ENCODE measurements at regions not wholly inside any gene's neighbourhood (a gene's known extent, or its start where the extent isn't known, plus 50 kb on each side); places are given as distances from the start of the nearest gene placed in this dataset.

- H3K4me3 ChIP-seq (ENCODE audit: low read length) = no peak overlapping the region
- no peaks in the 10 kb centered on the region for H3K27me3 ChIP-seq (ENCODE audit: control insufficient read depth, insufficient read depth, low read length)
- H3K36me3 ChIP-seq (ENCODE audit: control insufficient read depth, insufficient read depth, low read length) = no peaks in the 10 kb centered on the region
- no peaks in the 10 kb centered on the region for H3K9me3 ChIP-seq (replicated peaks; ENCODE audit: control insufficient read depth, low read depth, low read length)
- DNase-seq = no peak
- H3K4me1 ChIP-seq (ENCODE audit: control insufficient read depth, insufficient read depth, low read length) = peaks cover 36% of the 10 kb centered on the region
- 97% methylated on average over 4 of the region's 5 CpGs for WGBS (ENCODE audit: insufficient coverage)
- no peak overlapping the region for H3K27ac ChIP-seq (ENCODE audit: low read length)
These were observed 90.5 kb upstream of the ALX4 start for GRCh38 chr11:44400431-44400830.

GRCh38 chr11:44402466-44403075, 92.6 kb upstream of the ALX4 start:
- DNase-seq = peak; percentile 24
- H3K27ac ChIP-seq (ENCODE audit: low read length) = no peak overlapping the region
- WGBS (ENCODE audit: insufficient coverage) = 42% methylated on average over 6 of the region's 12 CpGs

DNA sequence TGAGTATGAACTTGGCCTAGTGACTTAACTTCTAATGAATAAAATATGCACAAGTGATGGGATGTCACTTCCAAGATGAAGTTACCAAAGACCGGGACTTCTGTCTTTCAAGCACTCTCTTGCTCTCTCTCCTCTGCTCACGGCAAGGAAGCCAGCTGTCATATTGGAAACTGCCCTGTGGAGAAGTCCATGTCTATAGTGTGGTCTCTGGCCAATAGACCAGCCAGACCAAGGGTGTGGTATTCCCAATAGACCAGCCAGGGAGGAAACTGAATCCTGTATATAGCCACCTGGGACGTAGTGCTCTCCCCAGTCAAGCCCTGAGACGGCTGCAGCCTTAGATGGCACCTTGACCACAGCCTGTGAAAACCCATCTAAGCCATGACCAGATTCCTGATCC, 93.2 kb upstream of the ALX4 start:
- no CpG with 5 or more reads among the region's 4 CpGs for whole genome bisulfite sequencing (ENCODE audit: insufficient coverage)
- peak overlapping the region; percentile 67 for H3K27ac ChIP-seq (ENCODE audit: low read length)

More at GRCh38 chr11:44402466-44403075, 92.6 kb upstream of the ALX4 start:
- Histone ChIP-seq H3K4me3 (ENCODE audit: low read length) (no peak overlapping the region), H3K36me3 (ENCODE audit: control insufficient read depth, insufficient read depth, low read length) (no peaks in the 10 kb centered on the region), H3K9me3 (replicated peaks; ENCODE audit: control insufficient read depth, low read depth, low read length) (no peaks in the 10 kb centered on the region), H3K4me1 (ENCODE audit: control insufficient read depth, insufficient read depth, low read length) (peaks cover 44% of the 10 kb centered on the region), H3K27me3 (ENCODE audit: control insufficient read depth, insufficient read depth, low read length) (no peaks in the 10 kb centered on the region)

DNA sequence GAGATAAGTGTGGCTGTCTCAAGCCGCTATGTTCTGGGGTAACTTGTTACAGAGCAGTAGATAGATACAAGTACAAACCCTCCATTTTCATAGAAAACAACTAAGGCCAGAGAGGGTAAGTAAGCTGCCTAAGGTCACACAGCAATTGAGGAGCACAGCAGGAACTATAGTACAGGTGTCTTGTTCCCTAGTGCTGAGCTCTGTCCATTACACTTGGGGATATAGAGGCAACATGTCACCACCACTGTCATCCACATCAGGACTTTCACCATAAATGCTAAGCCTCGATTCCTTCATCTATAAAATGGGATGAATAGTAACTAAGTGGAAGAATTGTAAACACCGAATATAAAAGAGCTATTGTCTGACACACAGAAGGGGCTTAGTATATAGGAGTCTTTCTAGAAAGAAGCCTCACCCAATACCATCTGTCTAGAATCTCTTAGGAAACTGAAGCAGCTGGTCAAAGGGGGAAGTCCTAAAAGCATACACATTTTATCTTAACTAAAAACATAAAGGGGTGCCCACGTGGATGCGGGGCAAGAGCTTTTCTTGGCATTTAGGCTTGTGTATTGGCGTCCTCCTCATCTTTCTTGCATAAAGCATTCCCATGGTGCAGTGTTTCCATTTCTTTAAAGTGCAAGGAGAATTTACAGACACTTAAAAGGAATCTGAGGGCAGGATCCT, 93.8 kb upstream of the ALX4 start:
- Histone ChIP-seq H3K27me3 (ENCODE audit: control insufficient read depth, insufficient read depth, low read length) (no peaks in the 10 kb centered on the region), H3K27ac (ENCODE audit: low read length) (peak overlapping the region; percentile 67), H3K36me3 (ENCODE audit: control insufficient read depth, insufficient read depth, low read length) (no peaks in the 10 kb centered on the region), H3K4me3 (ENCODE audit: low read length) (no peak overlapping the region), H3K4me1 (ENCODE audit: control insufficient read depth, insufficient read depth, low read length) (peaks cover 43% of the 10 kb centered on the region), H3K9me3 (replicated peaks; ENCODE audit: control insufficient read depth, low read depth, low read length) (no peaks in the 10 kb centered on the region)
- no CpG with 5 or more reads among the region's 6 CpGs for WGBS (ENCODE audit: insufficient coverage)
- DNase-seq = peak; percentile 42

More for the DNA sequence above, 93.2 kb upstream of the ALX4 start:
- Histone ChIP-seq H3K4me1 (ENCODE audit: control insufficient read depth, insufficient read depth, low read length) (peaks cover 46% of the 10 kb centered on the region), H3K4me3 (ENCODE audit: low read length) (no peak overlapping the region), H3K36me3 (ENCODE audit: control insufficient read depth, insufficient read depth, low read length) (no peaks in the 10 kb centered on the region), H3K27me3 (ENCODE audit: control insufficient read depth, insufficient read depth, low read length) (no peaks in the 10 kb centered on the region), H3K9me3 (replicated peaks; ENCODE audit: control insufficient read depth, low read depth, low read length) (no peaks in the 10 kb centered on the region)
- DNase-seq = no peak

GRCh38 chr11:44404301-44404700, 94.4 kb upstream of the ALX4 start:
- no peak overlapping the region for H3K4me3 ChIP-seq (ENCODE audit: low read length)
- peak; percentile 61 for DNase-seq
- H3K27ac ChIP-seq (ENCODE audit: low read length) = peak overlapping the region; percentile 67
- H3K36me3 ChIP-seq (ENCODE audit: control insufficient read depth, insufficient read depth, low read length) = no peaks in the 10 kb centered on the region
- no peaks in the 10 kb centered on the region for H3K27me3 ChIP-seq (ENCODE audit: control insufficient read depth, insufficient read depth, low read length)
- WGBS (ENCODE audit: insufficient coverage) = 50% methylated on average over 3 of the region's 6 CpGs
- H3K9me3 ChIP-seq (replicated peaks; ENCODE audit: control insufficient read depth, low read depth, low read length) = no peaks in the 10 kb centered on the region
- H3K4me1 ChIP-seq (ENCODE audit: control insufficient read depth, insufficient read depth, low read length) = peaks cover 43% of the 10 kb centered on the region

GRCh38 chr11:44404736-44405395, 94.9 kb upstream of the ALX4 start:
- peaks cover 43% of the 10 kb centered on the region for H3K4me1 ChIP-seq (ENCODE audit: control insufficient read depth, insufficient read depth, low read length)
- H3K27me3 ChIP-seq (ENCODE audit: control insufficient read depth, insufficient read depth, low read length) = peaks cover 3% of the 10 kb centered on the region
- no peak for DNase-seq
- H3K9me3 ChIP-seq (replicated peaks; ENCODE audit: control insufficient read depth, low read depth, low read length) = no peaks in the 10 kb centered on the region
- H3K27ac ChIP-seq (ENCODE audit: low read length) = no peak overlapping the region
- no peak overlapping the region for H3K4me3 ChIP-seq (ENCODE audit: low read length)
- WGBS (ENCODE audit: insufficient coverage) = 53% methylated on average over 4 of the region's 10 CpGs
- H3K36me3 ChIP-seq (ENCODE audit: control insufficient read depth, insufficient read depth, low read length) = no peaks in the 10 kb centered on the region

DNA sequence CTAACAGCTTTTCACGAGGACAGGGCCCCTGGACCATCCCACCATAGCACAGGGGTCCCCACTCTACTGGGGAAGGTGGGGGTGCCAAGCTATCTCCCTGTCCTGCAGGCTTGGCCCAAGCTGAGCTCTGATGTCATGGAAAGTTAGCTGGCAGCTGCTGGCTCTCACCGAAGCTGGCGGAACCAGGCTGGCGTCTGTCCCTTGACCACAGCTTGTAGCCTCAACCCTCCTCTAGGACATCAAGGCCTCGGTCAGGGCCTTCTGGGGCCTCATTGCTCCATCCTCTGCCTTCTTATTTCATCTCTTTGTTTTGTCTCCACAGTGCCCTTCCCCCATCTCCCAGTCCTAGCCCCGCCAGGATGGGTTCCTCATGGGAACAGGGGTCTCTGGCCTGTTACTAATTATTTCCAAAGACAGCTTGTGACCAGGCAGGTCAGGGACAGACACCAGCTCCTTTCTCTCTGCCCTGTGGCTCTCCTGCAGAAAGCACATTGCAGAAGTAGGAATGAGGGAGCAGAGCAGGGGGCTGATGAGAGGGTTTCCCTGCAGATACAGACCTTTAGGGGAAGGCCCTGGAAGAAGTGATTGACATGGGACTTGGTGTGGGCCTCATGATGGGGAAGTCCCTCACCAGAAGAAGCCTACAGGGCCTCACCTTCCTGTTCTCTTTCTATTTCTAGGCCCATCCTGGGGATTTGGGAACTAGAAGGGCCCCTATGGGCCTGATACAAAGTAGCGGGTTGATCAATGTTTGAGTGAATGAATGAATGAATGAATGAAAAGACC, 97.5 kb upstream of the ALX4 start:
- H3K27ac ChIP-seq (ENCODE audit: low read length) = no peak overlapping the region
- H3K4me3 ChIP-seq (ENCODE audit: low read length) = no peak overlapping the region
- peaks cover 4% of the 10 kb centered on the region for H3K9me3 ChIP-seq (replicated peaks; ENCODE audit: control insufficient read depth, low read depth, low read length)
- 80% methylated on average over 5 of the region's 7 CpGs for WGBS (ENCODE audit: insufficient coverage)
- no peaks in the 10 kb centered on the region for H3K36me3 ChIP-seq (ENCODE audit: control insufficient read depth, insufficient read depth, low read length)
- peaks cover 3% of the 10 kb centered on the region for H3K27me3 ChIP-seq (ENCODE audit: control insufficient read depth, insufficient read depth, low read length)
- H3K4me1 ChIP-seq (ENCODE audit: control insufficient read depth, insufficient read depth, low read length) = peaks cover 42% of the 10 kb centered on the region
- peak; percentile 29 for DNase-seq

DNA sequence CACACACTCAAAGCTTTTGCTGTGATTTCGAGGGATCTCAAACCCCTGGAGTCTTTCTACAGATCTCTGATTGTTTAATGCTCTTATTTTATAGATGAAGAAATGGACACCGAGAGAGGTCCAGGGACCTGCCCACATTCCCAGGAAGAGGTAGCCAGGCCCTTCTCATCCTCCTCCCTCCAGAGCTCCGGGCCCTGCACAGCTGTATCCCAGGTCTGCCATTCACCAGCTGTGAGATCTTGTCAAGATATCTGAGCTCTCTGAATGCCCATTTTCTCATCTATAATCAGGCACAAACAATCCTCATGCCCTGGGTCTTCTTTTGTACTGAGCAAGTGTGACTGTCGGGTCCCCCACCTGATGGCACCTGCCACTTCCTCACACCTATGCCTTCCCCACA, 98.2 kb upstream of the ALX4 start:
- peaks cover 35% of the 10 kb centered on the region for H3K4me1 ChIP-seq (ENCODE audit: control insufficient read depth, insufficient read depth, low read length)
- DNase-seq = no peak
- no peak overlapping the region for H3K4me3 ChIP-seq (ENCODE audit: low read length)
- H3K36me3 ChIP-seq (ENCODE audit: control insufficient read depth, insufficient read depth, low read length) = no peaks in the 10 kb centered on the region
- H3K9me3 ChIP-seq (replicated peaks; ENCODE audit: control insufficient read depth, low read depth, low read length) = peaks cover 4% of the 10 kb centered on the region
- peaks cover 3% of the 10 kb centered on the region for H3K27me3 ChIP-seq (ENCODE audit: control insufficient read depth, insufficient read depth, low read length)
- H3K27ac ChIP-seq (ENCODE audit: low read length) = no peak overlapping the region
- WGBS (ENCODE audit: insufficient coverage) = 100% methylated on average over 1 of the region's 4 CpGs

DNA sequence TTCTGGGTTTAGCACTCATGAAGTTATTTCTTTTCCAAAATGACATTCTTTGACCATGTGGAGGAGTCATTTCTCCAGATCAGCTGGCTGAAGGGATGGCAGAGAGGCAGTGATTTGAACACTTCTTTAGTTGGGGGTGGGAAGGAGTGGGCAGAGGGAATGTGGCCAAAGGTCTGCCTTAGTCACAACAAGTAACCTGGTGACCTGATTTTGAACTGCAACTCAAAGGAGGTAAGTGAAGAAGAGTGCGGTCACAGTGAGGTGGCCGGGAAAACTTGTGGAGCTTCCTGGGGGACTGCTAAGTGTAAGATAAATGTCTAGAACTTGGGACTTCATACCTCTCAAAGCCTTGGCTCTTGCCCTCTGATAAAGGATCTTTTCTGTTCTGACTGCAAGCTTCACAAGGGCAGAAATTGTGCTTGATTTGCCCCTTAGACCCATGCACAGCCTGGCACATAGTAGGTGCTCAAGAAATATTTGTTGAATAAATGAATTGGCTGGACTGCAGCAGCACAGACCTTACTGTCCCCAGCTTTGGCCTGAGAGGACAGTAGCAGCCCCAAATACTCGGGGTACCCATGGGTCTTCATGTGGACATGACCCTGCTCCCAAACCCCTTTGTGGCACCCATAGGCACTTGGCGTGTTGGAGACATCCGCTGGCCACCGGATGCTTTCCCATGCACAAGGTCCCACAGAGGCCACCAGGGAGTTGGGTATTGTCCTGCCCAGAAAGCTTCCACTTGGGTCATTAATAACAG, 99.0 kb upstream of the ALX4 start:
- H3K4me1 ChIP-seq (ENCODE audit: control insufficient read depth, insufficient read depth, low read length) = peaks cover 28% of the 10 kb centered on the region
- H3K27me3 ChIP-seq (ENCODE audit: control insufficient read depth, insufficient read depth, low read length) = peaks cover 3% of the 10 kb centered on the region
- H3K9me3 ChIP-seq (replicated peaks; ENCODE audit: control insufficient read depth, low read depth, low read length) = peaks cover 4% of the 10 kb centered on the region
- 73% methylated on average over 6 of the region's 6 CpGs for WGBS (ENCODE audit: insufficient coverage)
- H3K4me3 ChIP-seq (ENCODE audit: low read length) = no peak overlapping the region
- no peaks in the 10 kb centered on the region for H3K36me3 ChIP-seq (ENCODE audit: control insufficient read depth, insufficient read depth, low read length)
- H3K27ac ChIP-seq (ENCODE audit: low read length) = no peak overlapping the region
- no peak for DNase-seq

All from muscle of leg (tissue), 3 donors.